ENCODE measurements at regions not wholly inside any gene's neighbourhood (a gene's known extent, or its start where the extent isn't known, plus 50 kb on each side); places are given as distances from the start of the nearest gene placed in this dataset.

DNA sequence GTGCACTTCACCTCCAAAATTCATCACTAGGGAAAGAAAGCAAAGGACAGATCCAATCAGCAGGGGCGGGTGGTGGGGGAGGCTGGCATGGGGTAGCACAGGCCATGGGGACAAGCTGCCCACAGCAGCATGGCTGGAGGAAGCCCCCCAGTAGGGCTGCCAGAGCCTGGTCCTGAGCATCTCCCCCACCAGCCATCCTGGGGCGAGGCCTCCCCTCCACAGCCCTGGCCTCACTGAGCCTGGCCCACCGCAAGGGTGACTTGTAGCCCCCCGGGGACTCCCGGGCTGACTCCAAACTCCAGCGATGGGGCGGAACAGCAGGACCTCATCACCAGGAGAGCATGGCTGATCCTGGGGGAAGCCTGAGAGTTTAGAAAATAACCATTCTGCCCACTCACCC is 92.4 kb upstream of the TCERG1L start:
- Histone ChIP-seq H3K4me3 (ENCODE audit: low read depth, low read length) (no peak overlapping the region), H3K27me3 (no peaks in the 10 kb centered on the region), H3K4me1 (no peaks in the 10 kb centered on the region), H3K36me3 (no peaks in the 10 kb centered on the region), H3K9me3 (no peaks in the 10 kb centered on the region)
- no peak for TF ChIP-seq CTCF (IDR thresholded peaks at IDR 0.05; ENCODE audit: low read depth, low read length)
- DNase-seq = no peak

DNA sequence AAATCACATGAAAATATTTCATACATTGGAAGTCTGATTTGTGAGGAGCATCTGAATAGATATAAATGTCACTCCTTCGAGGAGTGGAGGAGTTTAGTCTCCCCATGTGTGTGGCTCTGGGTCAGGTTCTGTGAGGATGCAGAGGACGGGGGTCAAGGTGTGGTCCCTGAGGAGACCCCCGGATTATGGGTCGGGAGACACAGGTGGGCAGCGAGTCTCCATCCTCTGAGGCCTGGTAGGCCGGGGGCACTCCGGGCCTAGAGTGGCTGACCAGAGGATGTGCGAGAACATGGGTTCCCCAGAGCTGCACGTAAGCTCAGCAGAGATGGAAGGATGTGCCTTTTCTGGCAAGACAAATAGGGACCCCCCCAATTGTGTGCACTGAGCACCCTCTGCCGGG is 93.4 kb upstream of the TCERG1L start:
- no peak for DNase-seq
- H3K27me3 ChIP-seq = no peaks in the 10 kb centered on the region
- no peaks in the 10 kb centered on the region for H3K9me3 ChIP-seq
- no peak overlapping the region for H3K4me3 ChIP-seq (ENCODE audit: low read depth, low read length)
- no peaks in the 10 kb centered on the region for H3K4me1 ChIP-seq
- TF ChIP-seq CTCF (IDR thresholded peaks at IDR 0.05; ENCODE audit: low read depth, low read length) = no peak
- no peaks in the 10 kb centered on the region for H3K36me3 ChIP-seq

DNA sequence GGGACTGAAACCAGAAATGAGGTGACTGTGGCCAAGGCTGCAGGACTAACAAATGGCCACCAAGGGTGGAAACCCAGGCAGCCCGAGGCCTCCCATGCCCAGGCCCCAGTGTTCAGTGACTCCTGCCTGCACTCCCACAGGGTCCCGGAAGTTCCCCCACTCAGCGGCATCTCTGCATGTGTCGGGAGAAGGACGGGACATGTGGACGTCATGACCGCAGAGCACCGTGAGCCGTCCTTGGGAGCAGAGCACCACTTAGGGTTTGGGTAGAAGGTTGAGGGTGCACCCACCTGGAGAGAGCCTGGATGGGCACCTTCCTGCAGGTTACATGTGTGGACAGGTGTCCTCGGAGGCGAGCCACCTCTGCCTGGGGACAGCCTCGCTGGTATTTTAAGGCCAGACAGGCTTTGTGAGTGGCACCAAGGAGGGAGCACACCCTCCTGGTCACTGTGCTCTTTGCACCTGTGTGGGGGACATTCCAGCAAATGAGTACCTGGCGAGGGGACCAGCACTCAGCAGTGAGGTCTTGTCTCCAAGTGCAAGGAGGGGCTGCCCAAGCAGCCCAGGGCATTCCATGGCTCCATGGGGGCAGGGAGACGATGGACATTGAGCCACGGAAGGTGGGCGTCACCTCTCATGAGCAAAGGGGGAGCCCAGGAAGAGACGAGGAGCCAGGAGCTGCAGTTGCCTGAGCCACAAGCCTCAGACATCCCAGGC is 95.3 kb upstream of the TCERG1L start:
- Histone ChIP-seq H3K4me1 (no peaks in the 10 kb centered on the region), H3K9me3 (no peaks in the 10 kb centered on the region), H3K36me3 (no peaks in the 10 kb centered on the region), H3K4me3 (ENCODE audit: low read depth, low read length) (no peak overlapping the region), H3K27me3 (no peaks in the 10 kb centered on the region)
- TF ChIP-seq CTCF (IDR thresholded peaks at IDR 0.05; ENCODE audit: low read depth, low read length) = no peak
- DNase-seq = no peak

- Histone ChIP-seq H3K27me3 (no peaks in the 10 kb centered on the region), H3K4me1 (no peaks in the 10 kb centered on the region), H3K9me3 (no peaks in the 10 kb centered on the region), H3K4me3 (ENCODE audit: low read depth, low read length) (no peak overlapping the region), H3K36me3 (no peaks in the 10 kb centered on the region)
- DNase-seq = no peak
- TF ChIP-seq CTCF (IDR thresholded peaks at IDR 0.05; ENCODE audit: low read depth, low read length) = no peak
Measured at GRCh38 chr10:131418681-131419080, 107.2 kb upstream of the TCERG1L start.

GRCh38 chr10:131419797-131420196 is 108.3 kb upstream of the TCERG1L start:
- TF ChIP-seq CTCF (IDR thresholded peaks at IDR 0.05; ENCODE audit: low read depth, low read length) = no peak
- no peaks in the 10 kb centered on the region for H3K4me1 ChIP-seq
- H3K9me3 ChIP-seq = no peaks in the 10 kb centered on the region
- no peaks in the 10 kb centered on the region for H3K36me3 ChIP-seq
- H3K4me3 ChIP-seq (ENCODE audit: low read depth, low read length) = no peak overlapping the region
- no peak for DNase-seq
- no peaks in the 10 kb centered on the region for H3K27me3 ChIP-seq

DNA sequence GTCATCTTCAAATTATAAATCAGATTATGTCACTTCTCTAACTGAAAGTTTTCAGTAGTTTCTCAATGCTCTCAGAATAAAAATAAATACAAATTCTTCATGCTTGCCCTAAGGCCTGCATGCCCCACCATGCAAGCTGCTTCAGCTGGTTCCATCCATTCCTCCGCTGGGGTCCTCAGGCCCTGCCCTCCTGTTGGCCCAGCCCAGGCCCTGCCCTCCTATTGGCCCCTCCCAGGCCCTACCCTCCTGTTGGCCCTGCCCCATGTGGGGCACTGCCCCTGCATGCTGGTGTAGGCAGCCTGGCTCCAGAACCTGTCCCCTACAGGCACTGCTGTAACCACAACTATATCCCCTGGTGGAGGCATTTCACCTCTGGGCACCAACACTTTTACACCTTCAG is 109.3 kb upstream of the TCERG1L start:
- Histone ChIP-seq H3K4me3 (ENCODE audit: low read depth, low read length) (no peak overlapping the region), H3K9me3 (no peaks in the 10 kb centered on the region), H3K27me3 (no peaks in the 10 kb centered on the region), H3K4me1 (no peaks in the 10 kb centered on the region), H3K36me3 (no peaks in the 10 kb centered on the region)
- TF ChIP-seq CTCF (IDR thresholded peaks at IDR 0.05; ENCODE audit: low read depth, low read length) = no peak
- DNase-seq = no peak

Measured in BE2C (cell line).